Neural cell (in vitro differentiated cells): ENCODE measurements at regions not wholly inside any gene's neighbourhood (a gene's known extent, or its start where the extent isn't known, plus 50 kb on each side); places are given as distances from the start of the nearest gene placed in this dataset.

ENCODE experiments used
- H2AFZ ChIP-seq: fragments of 200-600, 300-800 bp; sonication (generic), shearing (Covaris generic); 2 replicates; pipeline ENCODE4 v1.6.0; 2014; ENCODE audit warnings: low read depth, mild to moderate bottlenecking, antibody characterized with exemption, low read length, moderate library complexity
- H3F3A ChIP-seq: fragments of 200-600 bp; shearing (Covaris generic); 2 replicates; pipeline ENCODE4 v1.6.1; 2016; ENCODE audit warnings: mild to moderate bottlenecking, moderate library complexity, mixed read lengths, antibody characterized with exemption, low read length; ENCODE audit not compliant: insufficient read depth, poor library complexity, severe bottlenecking
- H3K27ac ChIP-seq: fragments of 200-600, 300-800 bp; sonication (generic), shearing (Covaris generic); 2 replicates; pipeline ENCODE4 v1.5.1; 2014; ENCODE audit warnings: mild to moderate bottlenecking, low read length, moderate library complexity
- H3K27me3 ChIP-seq: fragments of 300-800, 200-600 bp; sonication (generic), shearing (Covaris generic); 2 replicates; pipeline ENCODE4 v1.6.0; 2014; ENCODE audit warnings: mild to moderate bottlenecking, low read depth, low read length, moderate library complexity; ENCODE audit not compliant: insufficient read depth
- H3K36me3 ChIP-seq: fragments of 300-800, 200-600 bp; sonication (generic), shearing (Covaris generic); 2 replicates; pipeline ENCODE4 v1.5.1; 2014; ENCODE audit warnings: mild to moderate bottlenecking, antibody characterized with exemption, low read length, moderate library complexity; ENCODE audit not compliant: insufficient read depth
- H3K4me2 ChIP-seq: fragments of 300-800, 200-600 bp; sonication (generic), shearing (Covaris generic); 2 replicates; pipeline ENCODE4 v1.6.0; 2014; ENCODE audit warnings: mild to moderate bottlenecking, low read length
- H3K4me3 ChIP-seq: fragments of 300-800, 200-600 bp; sonication (generic), shearing (Covaris generic); 2 replicates; pipeline ENCODE4 v1.5.1; 2014; ENCODE audit warnings: mild to moderate bottlenecking, low read length, moderate library complexity
- H3K79me2 ChIP-seq: fragments of 200-600 bp; shearing (Covaris generic); replicated peaks from 2 replicates; pipeline ENCODE4 v1.6.0; 2014; ENCODE audit warnings: mild to moderate bottlenecking, low read length, moderate library complexity; ENCODE audit not compliant: insufficient read depth
- H3K9ac ChIP-seq: fragments of 300-800, 200-600 bp; sonication (generic), shearing (Covaris generic); 2 replicates; pipeline ENCODE4 v1.6.1; 2016; ENCODE audit warnings: mild to moderate bottlenecking, low read length, mixed read lengths
- H3K9me2 ChIP-seq: fragments of 200-600 bp; shearing (Covaris generic); 2 replicates; pipeline ENCODE4 v1.6.1; 2016; ENCODE audit warnings: mild to moderate bottlenecking, low read length, mixed read lengths; ENCODE audit not compliant: insufficient read depth
- H3K9me3 ChIP-seq: fragments of 200-600, 300-800 bp; sonication (generic), shearing (Covaris generic); 2 replicates; pipeline ENCODE4 v1.6.1; 2016; ENCODE audit warnings: mild to moderate bottlenecking, mixed run types, low read length, moderate library complexity, mixed read lengths
- H4K20me1 ChIP-seq: fragments of 200-600 bp; shearing (Covaris generic); 2 replicates; pipeline ENCODE4 v1.6.1; 2016; ENCODE audit warnings: mild to moderate bottlenecking, mixed run types; ENCODE audit not compliant: insufficient read depth
- EP300 ChIP-seq: fragments of 450-650 bp; conservative IDR thresholded peaks from 2 replicates; pipeline ENCODE4 v1.6.1; 2014; ENCODE audit warnings: antibody characterized with exemption, mild to moderate bottlenecking, moderate library complexity; ENCODE audit not compliant: poor library complexity, severe bottlenecking
- EZH2 ChIP-seq: fragments of 200-600, 300-800 bp; shearing (Covaris generic), sonication (generic); IDR thresholded peaks from 2 replicates; pipeline ENCODE4 v1.6.1; 2014; ENCODE audit warnings: antibody characterized with exemption, low read length, borderline replicate concordance, mild to moderate bottlenecking; ENCODE audit not compliant: insufficient read depth, poor library complexity, severe bottlenecking
- MXI1 ChIP-seq: fragments of 450-650 bp; conservative IDR thresholded peaks from 2 replicates; pipeline ENCODE4 v1.6.1; 2014; ENCODE audit warnings: antibody characterized with exemption, mild to moderate bottlenecking; ENCODE audit not compliant: poor library complexity, severe bottlenecking
- POLR2AphosphoS5 ChIP-seq: IDR thresholded peaks from 2 replicates; pipeline ENCODE4 v1.6.1; 2012
- RAD21 ChIP-seq: fragments of 450-650 bp; conservative IDR thresholded peaks from 2 replicates; pipeline ENCODE4 v1.6.1; 2014; ENCODE audit warnings: antibody characterized with exemption, mild to moderate bottlenecking, moderate library complexity
- SMC3 ChIP-seq: fragments of 450-650 bp; conservative IDR thresholded peaks from 2 replicates; pipeline ENCODE4 v1.6.1; 2014; ENCODE audit warnings: antibody characterized with exemption, mild to moderate bottlenecking, moderate library complexity; ENCODE audit not compliant: poor library complexity
- TAF1 ChIP-seq: IDR thresholded peaks from 2 replicates; pipeline ENCODE4 v1.6.1; 2012; ENCODE audit warnings: low read depth
- TF ChIP-seq, protein P1 (sequence below): IDR thresholded peaks from 2 replicates; pipeline ENCODE4 v1.6.1; 2012; ENCODE audit warnings: borderline replicate concordance
- TF ChIP-seq, protein P2 (sequence below): fragments of 450-650 bp; IDR thresholded peaks from 2 replicates; pipeline ENCODE4 v1.5.1; 2014; ENCODE audit warnings: antibody characterized with exemption, mild to moderate bottlenecking, moderate library complexity; ENCODE audit not compliant: poor library complexity, severe bottlenecking

DNA sequence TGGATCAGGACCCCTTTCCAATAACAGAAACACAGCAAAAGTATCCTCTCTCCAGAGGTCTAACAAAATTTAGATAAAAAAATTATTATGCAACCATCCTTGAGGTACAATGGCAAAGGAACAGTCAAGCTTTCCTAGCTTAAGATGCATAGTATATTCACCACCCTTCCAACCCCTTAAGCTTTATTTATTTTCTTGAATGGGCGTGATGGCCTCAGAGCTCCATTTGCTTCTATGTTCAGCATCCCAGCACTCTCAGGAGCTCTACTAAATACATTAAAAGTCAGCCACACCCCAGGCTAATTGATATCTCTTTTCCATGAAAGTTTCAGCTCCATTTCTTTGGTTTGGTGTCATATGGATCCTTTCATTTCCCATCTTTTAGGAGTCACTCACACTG lies 1335.2 kb upstream of the ZEB2 start:
- no peaks in the 10 kb centered on the region for H3K9me2 ChIP-seq
- H3K9ac ChIP-seq = no peak overlapping the region
- H3K27ac ChIP-seq = no peak overlapping the region
- no peaks in the 10 kb centered on the region for H3F3A ChIP-seq
- H4K20me1 ChIP-seq = no peaks in the 10 kb centered on the region
- H3K79me2 ChIP-seq = no peaks in the 10 kb centered on the region
- TF ChIP-seq POLR2AphosphoS5 (no peak), EP300 (no peak), SMC3 (no peak), MXI1 (no peak), TAF1 (no peak), EZH2 (no peak), RAD21 (no peak)
- TF ChIP-seq, protein P1, sequence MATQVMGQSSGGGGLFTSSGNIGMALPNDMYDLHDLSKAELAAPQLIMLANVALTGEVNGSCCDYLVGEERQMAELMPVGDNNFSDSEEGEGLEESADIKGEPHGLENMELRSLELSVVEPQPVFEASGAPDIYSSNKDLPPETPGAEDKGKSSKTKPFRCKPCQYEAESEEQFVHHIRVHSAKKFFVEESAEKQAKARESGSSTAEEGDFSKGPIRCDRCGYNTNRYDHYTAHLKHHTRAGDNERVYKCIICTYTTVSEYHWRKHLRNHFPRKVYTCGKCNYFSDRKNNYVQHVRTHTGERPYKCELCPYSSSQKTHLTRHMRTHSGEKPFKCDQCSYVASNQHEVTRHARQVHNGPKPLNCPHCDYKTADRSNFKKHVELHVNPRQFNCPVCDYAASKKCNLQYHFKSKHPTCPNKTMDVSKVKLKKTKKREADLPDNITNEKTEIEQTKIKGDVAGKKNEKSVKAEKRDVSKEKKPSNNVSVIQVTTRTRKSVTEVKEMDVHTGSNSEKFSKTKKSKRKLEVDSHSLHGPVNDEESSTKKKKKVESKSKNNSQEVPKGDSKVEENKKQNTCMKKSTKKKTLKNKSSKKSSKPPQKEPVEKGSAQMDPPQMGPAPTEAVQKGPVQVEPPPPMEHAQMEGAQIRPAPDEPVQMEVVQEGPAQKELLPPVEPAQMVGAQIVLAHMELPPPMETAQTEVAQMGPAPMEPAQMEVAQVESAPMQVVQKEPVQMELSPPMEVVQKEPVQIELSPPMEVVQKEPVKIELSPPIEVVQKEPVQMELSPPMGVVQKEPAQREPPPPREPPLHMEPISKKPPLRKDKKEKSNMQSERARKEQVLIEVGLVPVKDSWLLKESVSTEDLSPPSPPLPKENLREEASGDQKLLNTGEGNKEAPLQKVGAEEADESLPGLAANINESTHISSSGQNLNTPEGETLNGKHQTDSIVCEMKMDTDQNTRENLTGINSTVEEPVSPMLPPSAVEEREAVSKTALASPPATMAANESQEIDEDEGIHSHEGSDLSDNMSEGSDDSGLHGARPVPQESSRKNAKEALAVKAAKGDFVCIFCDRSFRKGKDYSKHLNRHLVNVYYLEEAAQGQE = no peak
- TF ChIP-seq, protein P2, sequence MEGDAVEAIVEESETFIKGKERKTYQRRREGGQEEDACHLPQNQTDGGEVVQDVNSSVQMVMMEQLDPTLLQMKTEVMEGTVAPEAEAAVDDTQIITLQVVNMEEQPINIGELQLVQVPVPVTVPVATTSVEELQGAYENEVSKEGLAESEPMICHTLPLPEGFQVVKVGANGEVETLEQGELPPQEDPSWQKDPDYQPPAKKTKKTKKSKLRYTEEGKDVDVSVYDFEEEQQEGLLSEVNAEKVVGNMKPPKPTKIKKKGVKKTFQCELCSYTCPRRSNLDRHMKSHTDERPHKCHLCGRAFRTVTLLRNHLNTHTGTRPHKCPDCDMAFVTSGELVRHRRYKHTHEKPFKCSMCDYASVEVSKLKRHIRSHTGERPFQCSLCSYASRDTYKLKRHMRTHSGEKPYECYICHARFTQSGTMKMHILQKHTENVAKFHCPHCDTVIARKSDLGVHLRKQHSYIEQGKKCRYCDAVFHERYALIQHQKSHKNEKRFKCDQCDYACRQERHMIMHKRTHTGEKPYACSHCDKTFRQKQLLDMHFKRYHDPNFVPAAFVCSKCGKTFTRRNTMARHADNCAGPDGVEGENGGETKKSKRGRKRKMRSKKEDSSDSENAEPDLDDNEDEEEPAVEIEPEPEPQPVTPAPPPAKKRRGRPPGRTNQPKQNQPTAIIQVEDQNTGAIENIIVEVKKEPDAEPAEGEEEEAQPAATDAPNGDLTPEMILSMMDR = no peak
- no peaks in the 10 kb centered on the region for H3K27me3 ChIP-seq
- no peak overlapping the region for H3K4me3 ChIP-seq
- no peaks in the 10 kb centered on the region for H3K36me3 ChIP-seq
- no peak overlapping the region for H3K4me2 ChIP-seq
- H3K9me3 ChIP-seq = no peaks in the 10 kb centered on the region
- no peak overlapping the region for H2AFZ ChIP-seq

- no peaks in the 10 kb centered on the region for H4K20me1 ChIP-seq
- H3F3A ChIP-seq = no peaks in the 10 kb centered on the region
- no peaks in the 10 kb centered on the region for H3K9me3 ChIP-seq
- H3K9me2 ChIP-seq = no peaks in the 10 kb centered on the region
- H3K27ac ChIP-seq = no peak overlapping the region
- H3K36me3 ChIP-seq = no peaks in the 10 kb centered on the region
- TF ChIP-seq TAF1 (no peak), EZH2 (no peak), POLR2AphosphoS5 (no peak), RAD21 (no peak), MXI1 (no peak), SMC3 (no peak), EP300 (no peak)
- TF ChIP-seq, protein P1 = no peak
- TF ChIP-seq, protein P2 = no peak
- no peaks in the 10 kb centered on the region for H3K79me2 ChIP-seq
- no peak overlapping the region for H3K9ac ChIP-seq
- no peaks in the 10 kb centered on the region for H3K27me3 ChIP-seq
- H2AFZ ChIP-seq = no peak overlapping the region
- no peak overlapping the region for H3K4me3 ChIP-seq
- no peak overlapping the region for H3K4me2 ChIP-seq
These were observed 1334.3 kb upstream of the ZEB2 start for GRCh38 chr2:145854039-145854755.
